Mesenchymal stem cell (in vitro differentiated cells and primary cell): ENCODE measurements at regions not wholly inside any gene's neighbourhood (a gene's known extent, or its start where the extent isn't known, plus 50 kb on each side); places are given as distances from the start of the nearest gene placed in this dataset.

Source experiments
- DNase-seq: peaks from one replicate; pipeline ENCODE4 v3.0.0-alpha.2; 2013
- H2AFZ ChIP-seq: one replicate; pipeline ENCODE4 v1.6.1; 2013; ENCODE audit warnings: low read depth, mild to moderate bottlenecking, control low read depth, inconsistent platforms, low read length, moderate library complexity
- H2AK5ac ChIP-seq: 2 replicates; pipeline ENCODE4 v1.6.1; 2013; ENCODE audit warnings: low read length, moderate library complexity, mild to moderate bottlenecking, inconsistent platforms; ENCODE audit not compliant: severe bottlenecking
- H2BK120ac ChIP-seq: one replicate; pipeline ENCODE4 v1.6.1; 2013; ENCODE audit warnings: low read depth, mild to moderate bottlenecking, inconsistent platforms, low read length, moderate library complexity
- H2BK12ac ChIP-seq, 2 experiments: one replicate each; pipeline ENCODE4 v1.6.1; 2013; ENCODE audit warnings: inconsistent platforms in 2 of 2, low read length in 2 of 2, mild to moderate bottlenecking in 2 of 2, moderate library complexity in 2 of 2, control low read depth in 1 of 2
- H2BK15ac ChIP-seq: one replicate; pipeline ENCODE4 v1.6.1; 2013; ENCODE audit warnings: mild to moderate bottlenecking, low read depth, inconsistent platforms; ENCODE audit not compliant: poor library complexity, severe bottlenecking
- H2BK5ac ChIP-seq: 2 replicates; pipeline ENCODE4 v1.6.1; 2013; ENCODE audit warnings: low read depth, mild to moderate bottlenecking, low read length, control low read depth, inconsistent platforms; ENCODE audit not compliant: poor library complexity, severe bottlenecking
- H3K14ac ChIP-seq, 2 experiments: one replicate each; pipeline ENCODE4 v1.6.1; 2013; ENCODE audit warnings: inconsistent platforms in 2 of 2, low read length in 2 of 2, control low read depth in 1 of 2, mild to moderate bottlenecking in 1 of 2, moderate library complexity in 1 of 2
- H3K18ac ChIP-seq, 2 experiments: one replicate each; pipeline ENCODE4 v1.6.1; 2013; ENCODE audit warnings: inconsistent platforms in 2 of 2, low read length in 2 of 2, control low read depth in 1 of 2, low read depth in 1 of 2, mild to moderate bottlenecking in 1 of 2
- H3K23ac ChIP-seq, 2 experiments: one replicate each; pipeline ENCODE4 v1.6.1; 2013; ENCODE audit warnings: inconsistent platforms in 2 of 2, low read length in 2 of 2, mild to moderate bottlenecking in 2 of 2, moderate library complexity in 2 of 2, control low read depth in 1 of 2
- H3K27ac ChIP-seq: 2 replicates; pipeline ENCODE4 v1.5.1; 2013; ENCODE audit warnings: mild to moderate bottlenecking, moderate library complexity, low read length, control low read depth, inconsistent platforms; ENCODE audit not compliant: poor library complexity, severe bottlenecking
- H3K27me3 ChIP-seq, 2 experiments: 2 replicates each; pipeline versions ENCODE4 v1.6.1 to v1.7.0; 2013; ENCODE audit warnings: low read length in 2 of 2, mild to moderate bottlenecking in 2 of 2, moderate library complexity in 2 of 2, control low read depth in 1 of 2, inconsistent platforms in 1 of 2; ENCODE audit not compliant: control insufficient read depth in 1 of 2, insufficient read depth in 1 of 2
- H3K36me3 ChIP-seq, 2 experiments: 2 replicates each; pipeline versions ENCODE4 v1.6.1 to v1.7.0; 2013; ENCODE audit warnings: low read length in 2 of 2, control low read depth in 1 of 2, inconsistent platforms in 1 of 2, low read depth in 1 of 2, mild to moderate bottlenecking in 1 of 2; ENCODE audit not compliant: insufficient read depth in 2 of 2, control insufficient read depth in 1 of 2
- H3K4ac ChIP-seq, 2 experiments: one replicate each; pipeline ENCODE4 v1.6.1; 2013; ENCODE audit warnings: inconsistent platforms in 2 of 2, low read length in 2 of 2, mild to moderate bottlenecking in 2 of 2, moderate library complexity in 2 of 2, control low read depth in 1 of 2, low read depth in 1 of 2
- H3K4me1 ChIP-seq: 2 replicates; pipeline ENCODE4 v1.6.1; 2013; ENCODE audit warnings: low read depth, low read length, control low read depth; ENCODE audit not compliant: control insufficient read depth, insufficient read depth
- H3K4me2 ChIP-seq: 2 replicates; pipeline ENCODE4 v1.6.1; 2013; ENCODE audit warnings: low read length, mild to moderate bottlenecking, inconsistent platforms; ENCODE audit not compliant: poor library complexity, severe bottlenecking
- H3K4me3 ChIP-seq, 2 experiments: 2 replicates each; pipeline versions ENCODE4 v1.5.1 to v1.7.0; 2013; ENCODE audit warnings: low read length in 2 of 2, mild to moderate bottlenecking in 2 of 2, control low read depth in 1 of 2, low read depth in 1 of 2; ENCODE audit not compliant: insufficient read depth in 1 of 2
- H3K79me1 ChIP-seq: replicated peaks from 2 replicates; pipeline ENCODE4 v1.6.1; 2013; ENCODE audit warnings: mild to moderate bottlenecking, control low read depth, low read length, inconsistent platforms; ENCODE audit not compliant: poor library complexity, severe bottlenecking
- H3K9ac ChIP-seq: 2 replicates; pipeline ENCODE4 v1.7.0; 2013; ENCODE audit warnings: mild to moderate bottlenecking, low read length, moderate library complexity
- H3K9me3 ChIP-seq: 2 replicates; pipeline ENCODE4 v1.7.0; 2013; ENCODE audit warnings: mild to moderate bottlenecking, low read length; ENCODE audit not compliant: control insufficient read depth
- H4K8ac ChIP-seq: one replicate; pipeline ENCODE4 v1.6.1; 2013; ENCODE audit warnings: inconsistent platforms, mild to moderate bottlenecking, low read length, moderate library complexity
- H4K91ac ChIP-seq: one replicate; pipeline ENCODE4 v1.6.1; 2013; ENCODE audit warnings: mild to moderate bottlenecking, low read length, inconsistent platforms
- WGBS: methylation state at CpG from one replicate; pipeline ENCODE4 v1.1.7; 2013; ENCODE audit warnings: mixed read lengths; 5-methylcytosine and 5-hydroxymethylcytosine counted together

DNA sequence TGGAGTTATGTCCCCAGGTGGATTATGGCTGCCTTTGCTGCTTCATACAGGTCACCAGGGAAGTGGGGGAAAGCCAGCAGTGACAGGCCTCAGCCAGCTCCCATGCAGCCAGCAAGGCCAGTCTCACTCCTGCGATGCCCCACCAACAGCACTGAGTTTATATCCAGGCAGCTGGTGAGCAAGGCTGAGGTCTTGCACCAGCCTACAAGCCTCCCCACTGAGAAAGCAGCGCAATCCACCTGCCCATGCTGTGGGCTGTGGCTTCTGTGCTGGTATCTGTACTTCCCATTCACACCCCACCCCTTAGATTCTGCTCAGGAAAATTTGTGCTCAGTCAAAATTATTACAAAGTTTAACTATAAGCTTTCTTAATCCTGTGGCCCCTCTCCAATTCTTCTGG lies 153.5 kb downstream of the HHIP start:
- 82% methylated on average over 2 of the region's 2 CpGs for WGBS
- H4K8ac ChIP-seq: no peak overlapping the region

DNA sequence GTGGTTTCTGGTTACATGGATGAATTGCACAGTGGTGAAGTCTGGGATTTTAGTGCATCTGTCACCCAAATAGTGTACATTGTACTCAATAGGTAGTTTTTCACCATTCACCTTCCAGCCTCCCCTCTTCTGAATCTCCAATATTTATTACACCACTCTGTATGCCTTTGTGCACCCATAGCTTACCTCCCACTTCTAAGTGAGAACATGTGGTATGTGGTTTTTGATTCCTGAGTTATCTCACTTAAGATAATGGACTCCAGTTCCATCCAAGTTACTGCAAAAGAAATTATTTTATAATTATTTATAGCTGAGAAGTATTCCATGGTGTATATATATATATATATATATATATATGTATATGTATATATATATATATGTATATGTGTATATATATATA lies 155.8 kb downstream of the HHIP start:
- Histone ChIP-seq H3K27me3 (no peaks in the 10 kb centered on the region), H2BK5ac (no peak overlapping the region), H2BK15ac (no peak overlapping the region), H3K36me3 (no peaks in the 10 kb centered on the region), H3K9me3 (peaks cover 17% of the 10 kb centered on the region), H3K4me1 (no peaks in the 10 kb centered on the region), H2AFZ (no peak overlapping the region), H3K4me3 (no peak overlapping the region), H3K18ac (no peak overlapping the region), H3K9ac (no peak overlapping the region), H3K27ac (no peak overlapping the region), H4K8ac (no peak overlapping the region), H3K4ac (no peak overlapping the region), H3K79me1 (no peaks in the 10 kb centered on the region), H3K23ac (no peak overlapping the region), H2BK12ac (no peak overlapping the region), H3K14ac (no peak overlapping the region), H4K91ac (no peak overlapping the region), H2AK5ac (no peak overlapping the region), H2BK120ac (no peak overlapping the region), H3K4me2 (no peak overlapping the region)
- no peak for DNase-seq

More for the DNA sequence above, 153.5 kb downstream of the HHIP start:
- Histone ChIP-seq H3K9ac (no peak overlapping the region), H2AFZ (no peak overlapping the region), H3K14ac (no peak overlapping the region), H2AK5ac (no peak overlapping the region), H3K4ac (no peak overlapping the region), H3K4me2 (no peak overlapping the region), H3K9me3 (peaks cover 4% of the 10 kb centered on the region), H2BK120ac (no peak overlapping the region), H3K4me1 (no peaks in the 10 kb centered on the region), H3K4me3 (no peak overlapping the region), H3K36me3 (no peaks in the 10 kb centered on the region), H3K79me1 (no peaks in the 10 kb centered on the region), H2BK12ac (no peak overlapping the region), H4K91ac (no peak overlapping the region), H3K27ac (no peak overlapping the region), H3K23ac (no peak overlapping the region), H3K18ac (no peak overlapping the region), H3K27me3 (no peaks in the 10 kb centered on the region), H2BK15ac (no peak overlapping the region), H2BK5ac (no peak overlapping the region)
- DNase-seq: no peak

DNA sequence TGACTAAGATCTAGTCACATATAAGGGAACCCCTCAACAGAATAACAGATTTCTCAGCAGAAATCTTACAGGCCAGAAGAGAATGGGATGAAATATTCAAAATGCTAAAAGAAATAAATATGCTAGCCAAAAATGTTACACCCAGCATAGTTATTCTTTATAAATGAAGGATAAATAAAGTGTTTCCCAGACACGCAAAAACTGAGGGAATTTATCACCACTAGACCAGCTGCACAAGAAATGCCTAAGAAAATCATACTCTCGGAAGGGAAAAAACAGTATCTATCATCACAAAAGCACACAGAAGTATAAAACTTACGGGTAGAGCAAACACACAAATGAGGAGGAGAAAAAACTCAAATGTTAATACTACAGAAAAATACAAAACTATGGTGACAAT lies 162.1 kb downstream of the HHIP start:
- Histone ChIP-seq H3K36me3 (no peaks in the 10 kb centered on the region), H3K27ac (no peak overlapping the region), H2BK12ac (no peak overlapping the region), H3K27me3 (no peaks in the 10 kb centered on the region), H3K23ac (no peak overlapping the region), H3K4me2 (no peak overlapping the region), H3K9ac (no peak overlapping the region), H4K8ac (no peak overlapping the region), H3K4ac (no peak overlapping the region), H4K91ac (no peak overlapping the region), H3K4me1 (no peaks in the 10 kb centered on the region), H3K79me1 (no peaks in the 10 kb centered on the region), H2BK5ac (no peak overlapping the region), H2BK120ac (no peak overlapping the region), H3K14ac (no peak overlapping the region), H3K18ac (no peak overlapping the region), H3K9me3 (peaks cover 30% of the 10 kb centered on the region), H2BK15ac (no peak overlapping the region), H3K4me3 (no peak overlapping the region), H2AFZ (no peak overlapping the region), H2AK5ac (no peak overlapping the region)
- DNase-seq: no peak
- no CpG with 5 or more reads among the region's 3 CpGs for WGBS

DNA sequence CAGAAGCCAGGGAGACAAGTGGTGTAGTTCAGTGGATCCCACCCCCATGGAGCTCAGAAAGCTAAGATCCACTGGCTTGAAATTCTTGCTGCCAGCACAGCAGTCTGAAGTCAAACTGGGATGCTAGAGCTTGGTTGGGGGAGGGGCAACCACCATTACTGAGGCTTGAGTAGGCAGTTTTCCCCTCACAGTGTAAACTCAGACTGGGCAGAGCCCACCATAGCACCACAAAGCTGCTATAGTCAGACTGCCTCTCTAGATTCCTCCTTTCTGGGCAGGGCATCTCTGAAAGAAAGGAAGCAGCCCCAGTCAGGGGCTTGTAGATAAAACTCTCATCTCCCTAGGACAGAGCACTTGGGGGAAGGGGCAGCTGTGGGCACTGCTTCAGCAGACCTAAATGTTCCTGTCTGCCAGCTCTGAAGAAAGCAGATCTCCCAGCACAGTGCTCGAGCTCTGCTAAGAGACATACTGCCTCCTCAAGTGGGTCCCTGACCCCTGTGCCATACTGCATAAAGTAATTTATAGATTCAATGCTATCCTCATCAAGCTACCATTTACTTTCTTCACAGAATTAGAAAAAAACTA lies 163.2 kb downstream of the HHIP start:
- Histone ChIP-seq H3K79me1 (no peaks in the 10 kb centered on the region), H2BK120ac (no peak overlapping the region), H4K8ac (no peak overlapping the region), H3K4me1 (no peaks in the 10 kb centered on the region), H3K4me2 (no peak overlapping the region), H3K18ac (no peak overlapping the region), H4K91ac (no peak overlapping the region), H3K9me3 (peaks cover 30% of the 10 kb centered on the region), H3K27me3 (no peaks in the 10 kb centered on the region), H2BK12ac (no peak overlapping the region), H3K36me3 (no peaks in the 10 kb centered on the region), H2BK5ac (no peak overlapping the region), H3K14ac (no peak overlapping the region), H2AFZ (no peak overlapping the region), H3K4ac (no peak overlapping the region), H3K9ac (no peak overlapping the region), H3K23ac (no peak overlapping the region), H3K27ac (no peak overlapping the region), H2BK15ac (no peak overlapping the region), H2AK5ac (no peak overlapping the region), H3K4me3 (no peak overlapping the region)
- WGBS: 85% methylated on average over 1 of the region's 1 CpG
- no peak for DNase-seq
